ENCODE measurements at regions not wholly inside any gene's neighbourhood (a gene's known extent, or its start where the extent isn't known, plus 50 kb on each side); places are given as distances from the start of the nearest gene placed in this dataset.

DNA sequence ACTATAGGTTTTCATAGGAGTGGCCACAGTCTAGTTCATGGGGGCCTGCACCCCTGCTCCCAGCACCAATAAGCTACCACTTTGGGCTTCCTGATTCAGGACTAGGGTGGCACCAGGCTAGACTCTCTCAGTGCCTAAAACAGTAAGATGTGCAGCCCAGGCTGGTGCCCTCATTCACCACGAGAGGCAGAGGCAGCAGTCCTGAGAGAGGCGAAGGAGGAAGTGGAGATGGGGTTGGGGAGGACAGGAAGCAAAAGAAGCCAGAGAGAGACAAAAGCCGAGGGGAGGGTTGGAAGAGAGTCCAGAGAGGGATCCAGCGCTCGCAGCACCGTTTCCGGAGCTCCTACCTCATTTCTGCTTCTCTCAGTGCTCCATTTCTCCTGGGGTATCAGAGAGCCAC is 180.9 kb downstream of the MED10 start:
- TF ChIP-seq POLR2A (IDR thresholded peaks at IDR 0.05) = no peak
- TF ChIP-seq, protein P1, sequence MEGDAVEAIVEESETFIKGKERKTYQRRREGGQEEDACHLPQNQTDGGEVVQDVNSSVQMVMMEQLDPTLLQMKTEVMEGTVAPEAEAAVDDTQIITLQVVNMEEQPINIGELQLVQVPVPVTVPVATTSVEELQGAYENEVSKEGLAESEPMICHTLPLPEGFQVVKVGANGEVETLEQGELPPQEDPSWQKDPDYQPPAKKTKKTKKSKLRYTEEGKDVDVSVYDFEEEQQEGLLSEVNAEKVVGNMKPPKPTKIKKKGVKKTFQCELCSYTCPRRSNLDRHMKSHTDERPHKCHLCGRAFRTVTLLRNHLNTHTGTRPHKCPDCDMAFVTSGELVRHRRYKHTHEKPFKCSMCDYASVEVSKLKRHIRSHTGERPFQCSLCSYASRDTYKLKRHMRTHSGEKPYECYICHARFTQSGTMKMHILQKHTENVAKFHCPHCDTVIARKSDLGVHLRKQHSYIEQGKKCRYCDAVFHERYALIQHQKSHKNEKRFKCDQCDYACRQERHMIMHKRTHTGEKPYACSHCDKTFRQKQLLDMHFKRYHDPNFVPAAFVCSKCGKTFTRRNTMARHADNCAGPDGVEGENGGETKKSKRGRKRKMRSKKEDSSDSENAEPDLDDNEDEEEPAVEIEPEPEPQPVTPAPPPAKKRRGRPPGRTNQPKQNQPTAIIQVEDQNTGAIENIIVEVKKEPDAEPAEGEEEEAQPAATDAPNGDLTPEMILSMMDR (IDR thresholded peaks at IDR 0.05) = no peak

Data from heart left ventricle (tissue), 13 donors.